ENCODE measurements at regions not wholly inside any gene's neighbourhood (a gene's known extent, or its start where the extent isn't known, plus 50 kb on each side); places are given as distances from the start of the nearest gene placed in this dataset.
A peak's percentile ranks its signal among the peaks of the same experiment; 100 is the strongest.

DNA sequence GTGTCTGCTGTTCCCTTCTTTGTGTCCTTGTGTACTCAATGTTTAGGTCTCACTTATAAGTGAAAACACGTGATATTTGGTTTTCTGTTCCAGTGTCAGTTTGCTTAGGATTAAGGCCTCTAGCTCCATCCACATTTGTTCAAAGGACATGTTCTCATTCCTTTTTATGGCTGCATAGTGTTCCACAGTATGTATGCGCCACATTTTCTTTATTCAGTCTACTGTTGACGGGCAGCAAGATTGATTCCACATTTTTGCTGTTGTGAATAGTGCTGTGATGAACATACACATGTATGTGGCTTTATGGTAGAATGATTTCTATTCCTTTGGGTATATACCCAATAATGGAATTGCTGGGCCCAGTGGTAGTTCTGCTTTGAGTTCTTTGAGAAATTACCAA lies 122.7 kb upstream of the THBS1 start:
- Mint-ChIP-seq H3K4me1 (no peaks in the 10 kb centered on the region), H3K9me3 (peaks cover 0 to 2% (median 0%) of the 10 kb centered on the region in 7 donors), H3K36me3 (no peaks in the 10 kb centered on the region), H3K27me3 (peaks cover 5% of the 10 kb centered on the region), H3K27ac (no peak overlapping the region), H3K4me3 (no peak overlapping the region)
- Histone ChIP-seq H3K4me3 (ENCODE audit: low read depth, low read length) (no peak overlapping the region), H3K27ac (ENCODE audit: insufficient read depth, low read length, poor library complexity, severe bottlenecking) (no peak overlapping the region), H3K27me3 (ENCODE audit: control insufficient read depth, insufficient read depth, low read length) (peaks cover 13% of the 10 kb centered on the region), H3K9me3 (ENCODE audit: control insufficient read depth in 2 of 2, low read length in 2 of 2) (no peaks in the 10 kb centered on the region), H3K4me1 (ENCODE audit: control insufficient read depth, insufficient read depth, low read length, poor library complexity, severe bottlenecking) (no peaks in the 10 kb centered on the region), H3K36me3 (ENCODE audit: control insufficient read depth, insufficient read depth, low read length) (no peaks in the 10 kb centered on the region)
- no peak for ATAC-seq (ENCODE audit: low read depth in 2 of 2)
- no peak for DNase-seq

GRCh38 chr15:39459548-39459947 lies 121.3 kb upstream of the THBS1 start:
- no peaks in the 10 kb centered on the region for H3K4me1 ChIP-seq (ENCODE audit: control insufficient read depth, insufficient read depth, low read length, poor library complexity, severe bottlenecking)
- no peak overlapping the region for H3K4me3 ChIP-seq (ENCODE audit: low read depth, low read length)
- Mint-ChIP-seq H3K27me3 (peaks cover 5% of the 10 kb centered on the region), H3K27ac (no peak overlapping the region), H3K36me3 (no peaks in the 10 kb centered on the region), H3K4me3 (no peak overlapping the region), H3K9me3 (peaks cover 0 to 4% (median 0%) of the 10 kb centered on the region in 7 donors), H3K4me1 (no peaks in the 10 kb centered on the region)
- H3K36me3 ChIP-seq (ENCODE audit: control insufficient read depth, insufficient read depth, low read length), result no peaks in the 10 kb centered on the region
- H3K27ac ChIP-seq (ENCODE audit: insufficient read depth, low read length, poor library complexity, severe bottlenecking), result no peak overlapping the region
- H3K27me3 ChIP-seq (ENCODE audit: control insufficient read depth, insufficient read depth, low read length), result peaks cover 13% of the 10 kb centered on the region
- no peak for DNase-seq
- H3K9me3 ChIP-seq (ENCODE audit: control insufficient read depth in 2 of 2, low read length in 2 of 2), result no peaks in the 10 kb centered on the region
- no peak for ATAC-seq (ENCODE audit: low read depth in 2 of 2)

DNA sequence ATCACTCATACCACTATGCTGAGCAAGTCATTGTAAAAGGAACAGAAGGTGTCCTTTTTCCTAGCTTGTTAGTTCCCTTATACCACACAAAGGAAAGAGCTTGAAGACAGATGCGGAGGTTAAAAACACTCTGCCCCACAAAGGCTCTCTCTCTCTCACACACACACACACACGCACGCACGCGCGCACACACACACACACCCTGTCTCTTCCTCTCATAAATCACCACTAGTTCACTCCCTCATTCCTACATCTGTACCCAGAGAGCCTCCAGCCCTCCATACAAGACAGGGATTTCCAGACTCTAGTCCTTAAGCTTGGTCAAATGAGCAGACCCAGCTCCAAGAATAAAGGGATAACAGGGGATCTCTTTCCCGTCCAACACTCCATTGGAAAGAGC lies 120.1 kb upstream of the THBS1 start:
- H3K9me3 ChIP-seq (ENCODE audit: control insufficient read depth in 2 of 2, low read length in 2 of 2), result no peaks in the 10 kb centered on the region
- H3K4me3 ChIP-seq (ENCODE audit: low read depth, low read length), result no peak overlapping the region
- Mint-ChIP-seq H3K4me1 (no peaks in the 10 kb centered on the region), H3K9me3 (peaks cover 0 to 4% (median 0%) of the 10 kb centered on the region in 7 donors), H3K36me3 (no peaks in the 10 kb centered on the region), H3K27ac (no peak overlapping the region), H3K27me3 (peaks cover 5% of the 10 kb centered on the region), H3K4me3 (no peak overlapping the region)
- H3K27me3 ChIP-seq (ENCODE audit: control insufficient read depth, insufficient read depth, low read length), result peaks cover 16% of the 10 kb centered on the region
- H3K36me3 ChIP-seq (ENCODE audit: control insufficient read depth, insufficient read depth, low read length), result no peaks in the 10 kb centered on the region
- H3K4me1 ChIP-seq (ENCODE audit: control insufficient read depth, insufficient read depth, low read length, poor library complexity, severe bottlenecking), result no peaks in the 10 kb centered on the region
- no peak overlapping the region for H3K27ac ChIP-seq (ENCODE audit: insufficient read depth, low read length, poor library complexity, severe bottlenecking)
- no peak for ATAC-seq (ENCODE audit: low read depth in 2 of 2)
- no peak for DNase-seq

- H3K27ac ChIP-seq (ENCODE audit: insufficient read depth, low read length, poor library complexity, severe bottlenecking), result no peak overlapping the region
Measured at GRCh38 chr15:39461536-39462130, 119.2 kb upstream of the THBS1 start.

DNA sequence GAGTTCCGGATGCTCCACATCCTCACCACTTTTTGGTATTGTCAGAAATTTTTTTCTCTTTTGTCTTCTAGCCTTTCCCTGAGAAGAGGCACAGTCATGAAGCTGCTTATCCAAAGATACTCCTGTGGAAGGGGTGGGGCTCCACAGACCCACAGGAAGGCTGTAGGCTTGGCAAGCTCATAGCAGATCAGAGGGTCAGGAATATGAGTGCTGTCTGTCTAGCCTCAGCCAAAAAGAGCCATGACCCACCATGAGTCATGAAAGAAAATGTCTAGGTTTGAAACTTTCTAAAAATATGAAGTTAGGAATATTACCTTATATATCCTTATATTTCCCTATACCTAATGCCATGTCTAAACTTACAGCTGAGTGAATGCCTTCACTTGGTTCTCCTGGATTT lies 118.2 kb upstream of the THBS1 start:
- H3K9me3 ChIP-seq (ENCODE audit: control insufficient read depth in 2 of 2, low read length in 2 of 2), result no peaks in the 10 kb centered on the region
- H3K4me1 ChIP-seq (ENCODE audit: control insufficient read depth, insufficient read depth, low read length, poor library complexity, severe bottlenecking), result no peaks in the 10 kb centered on the region
- peaks cover 0 to 4% (median 0%) of the 10 kb centered on the region in 7 donors for H3K9me3 Mint-ChIP-seq
- H3K27me3 Mint-ChIP-seq, result peaks cover 2% of the 10 kb centered on the region
- H3K36me3 ChIP-seq (ENCODE audit: control insufficient read depth, insufficient read depth, low read length), result no peaks in the 10 kb centered on the region
- ATAC-seq (ENCODE audit: low read depth in 2 of 2), result no peak
- H3K4me3 Mint-ChIP-seq, result no peak overlapping the region
- no peak for DNase-seq
- no peaks in the 10 kb centered on the region for H3K36me3 Mint-ChIP-seq
- H3K27ac Mint-ChIP-seq, result no peak overlapping the region
- no peak overlapping the region for H3K4me3 ChIP-seq (ENCODE audit: low read depth, low read length)
- H3K4me1 Mint-ChIP-seq, result no peaks in the 10 kb centered on the region
- H3K27ac ChIP-seq (ENCODE audit: insufficient read depth, low read length, poor library complexity, severe bottlenecking), result no peak overlapping the region
- H3K27me3 ChIP-seq (ENCODE audit: control insufficient read depth, insufficient read depth, low read length), result peaks cover 16% of the 10 kb centered on the region

More at GRCh38 chr15:39461536-39462130, 119.2 kb upstream of the THBS1 start:
- Histone ChIP-seq H3K36me3 (ENCODE audit: control insufficient read depth, insufficient read depth, low read length) (no peaks in the 10 kb centered on the region), H3K27me3 (ENCODE audit: control insufficient read depth, insufficient read depth, low read length) (peaks cover 16% of the 10 kb centered on the region), H3K4me1 (ENCODE audit: control insufficient read depth, insufficient read depth, low read length, poor library complexity, severe bottlenecking) (no peaks in the 10 kb centered on the region), H3K4me3 (ENCODE audit: low read depth, low read length) (no peak overlapping the region), H3K9me3 (ENCODE audit: control insufficient read depth in 2 of 2, low read length in 2 of 2) (no peaks in the 10 kb centered on the region)
- Mint-ChIP-seq H3K36me3 (no peaks in the 10 kb centered on the region), H3K4me1 (no peaks in the 10 kb centered on the region), H3K4me3 (peak overlapping the region in 1 of 4 donors; percentile 32), H3K27me3 (peaks cover 5% of the 10 kb centered on the region), H3K9me3 (peaks cover 0 to 4% (median 0%) of the 10 kb centered on the region in 7 donors), H3K27ac (no peak overlapping the region)
- DNase-seq (no peak), ATAC-seq (ENCODE audit: low read depth in 2 of 2) (no peak)

- H3K27ac ChIP-seq (ENCODE audit: insufficient read depth, low read length, poor library complexity, severe bottlenecking), result no peak overlapping the region
- H3K4me3 ChIP-seq (ENCODE audit: low read depth, low read length), result no peak overlapping the region
- Mint-ChIP-seq H3K36me3 (no peaks in the 10 kb centered on the region), H3K9me3 (peaks cover 0 to 4% (median 0%) of the 10 kb centered on the region in 7 donors), H3K4me1 (no peaks in the 10 kb centered on the region), H3K4me3 (no peak overlapping the region), H3K27ac (no peak overlapping the region), H3K27me3 (peaks cover 7% of the 10 kb centered on the region)
- no peaks in the 10 kb centered on the region for H3K9me3 ChIP-seq (ENCODE audit: control insufficient read depth in 2 of 2, low read length in 2 of 2)
- H3K4me1 ChIP-seq (ENCODE audit: control insufficient read depth, insufficient read depth, low read length, poor library complexity, severe bottlenecking), result no peaks in the 10 kb centered on the region
- no peaks in the 10 kb centered on the region for H3K36me3 ChIP-seq (ENCODE audit: control insufficient read depth, insufficient read depth, low read length)
- no peak for ATAC-seq (ENCODE audit: low read depth in 2 of 2)
- no peak for DNase-seq
- H3K27me3 ChIP-seq (ENCODE audit: control insufficient read depth, insufficient read depth, low read length), result peaks cover 12% of the 10 kb centered on the region
Measured at GRCh38 chr15:39465843-39466749, 114.8 kb upstream of the THBS1 start.

DNA sequence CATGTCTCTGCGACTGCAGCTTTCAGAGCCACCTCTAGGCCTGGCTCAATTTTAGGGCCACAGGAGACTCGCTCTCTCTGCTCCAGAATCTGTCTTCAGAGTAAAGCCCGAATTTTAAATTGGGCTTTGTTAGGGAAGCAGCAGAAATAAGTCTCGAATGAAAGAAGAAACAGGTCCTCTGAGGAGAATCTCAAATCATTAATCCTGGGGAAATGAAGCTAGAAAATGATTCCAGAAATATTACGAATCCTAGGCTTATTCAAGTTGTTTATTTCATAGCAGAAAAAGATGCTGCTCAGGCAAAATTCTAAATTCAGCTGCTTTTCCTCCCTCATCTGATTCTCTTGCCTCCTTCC lies 114.2 kb upstream of the THBS1 start:
- H3K27me3 ChIP-seq (ENCODE audit: control insufficient read depth, insufficient read depth, low read length), result peaks cover 10% of the 10 kb centered on the region
- peaks cover 0 to 4% (median 0%) of the 10 kb centered on the region in 7 donors for H3K9me3 Mint-ChIP-seq

More for the DNA sequence above, 114.2 kb upstream of the THBS1 start:
- Mint-ChIP-seq H3K4me1 (no peaks in the 10 kb centered on the region), H3K4me3 (no peak overlapping the region), H3K27ac (no peak overlapping the region), H3K36me3 (no peaks in the 10 kb centered on the region), H3K27me3 (peaks cover 10% of the 10 kb centered on the region)
- H3K36me3 ChIP-seq (ENCODE audit: control insufficient read depth, insufficient read depth, low read length), result no peaks in the 10 kb centered on the region
- DNase-seq (no peak), ATAC-seq (ENCODE audit: low read depth in 2 of 2) (no peak)
- H3K27ac ChIP-seq (ENCODE audit: insufficient read depth, low read length, poor library complexity, severe bottlenecking), result no peak overlapping the region
- no peaks in the 10 kb centered on the region for H3K4me1 ChIP-seq (ENCODE audit: control insufficient read depth, insufficient read depth, low read length, poor library complexity, severe bottlenecking)
- H3K4me3 ChIP-seq (ENCODE audit: low read depth, low read length), result no peak overlapping the region
- no peaks in the 10 kb centered on the region for H3K9me3 ChIP-seq (ENCODE audit: control insufficient read depth in 2 of 2, low read length in 2 of 2)
